ENCODE measurements at regions not wholly inside any gene's neighbourhood (a gene's known extent, or its start where the extent isn't known, plus 50 kb on each side); places are given as distances from the start of the nearest gene placed in this dataset.

DNA sequence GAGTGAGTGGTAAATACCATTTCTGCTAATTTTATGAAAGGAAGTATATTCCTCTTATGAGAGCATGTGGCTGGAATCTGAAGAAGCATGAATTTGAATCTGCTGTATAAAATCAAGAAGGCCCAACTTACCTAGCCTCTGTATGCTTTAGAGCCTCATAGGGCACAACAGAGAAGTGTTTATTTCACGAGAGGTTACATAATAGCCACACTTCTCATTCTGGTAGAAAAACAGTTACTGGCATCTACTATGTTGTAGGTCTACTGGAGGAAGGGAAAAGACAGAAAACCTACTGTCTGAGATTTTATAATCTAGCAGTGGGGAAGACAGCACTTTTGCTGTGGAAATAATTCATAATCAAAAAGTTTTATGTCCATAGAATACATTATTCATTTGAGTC lies 172.6 kb upstream of the ZNF608 start:
- DNase-seq (ENCODE audit: low read depth), result no peak
- TF ChIP-seq, protein P1, sequence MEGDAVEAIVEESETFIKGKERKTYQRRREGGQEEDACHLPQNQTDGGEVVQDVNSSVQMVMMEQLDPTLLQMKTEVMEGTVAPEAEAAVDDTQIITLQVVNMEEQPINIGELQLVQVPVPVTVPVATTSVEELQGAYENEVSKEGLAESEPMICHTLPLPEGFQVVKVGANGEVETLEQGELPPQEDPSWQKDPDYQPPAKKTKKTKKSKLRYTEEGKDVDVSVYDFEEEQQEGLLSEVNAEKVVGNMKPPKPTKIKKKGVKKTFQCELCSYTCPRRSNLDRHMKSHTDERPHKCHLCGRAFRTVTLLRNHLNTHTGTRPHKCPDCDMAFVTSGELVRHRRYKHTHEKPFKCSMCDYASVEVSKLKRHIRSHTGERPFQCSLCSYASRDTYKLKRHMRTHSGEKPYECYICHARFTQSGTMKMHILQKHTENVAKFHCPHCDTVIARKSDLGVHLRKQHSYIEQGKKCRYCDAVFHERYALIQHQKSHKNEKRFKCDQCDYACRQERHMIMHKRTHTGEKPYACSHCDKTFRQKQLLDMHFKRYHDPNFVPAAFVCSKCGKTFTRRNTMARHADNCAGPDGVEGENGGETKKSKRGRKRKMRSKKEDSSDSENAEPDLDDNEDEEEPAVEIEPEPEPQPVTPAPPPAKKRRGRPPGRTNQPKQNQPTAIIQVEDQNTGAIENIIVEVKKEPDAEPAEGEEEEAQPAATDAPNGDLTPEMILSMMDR (conservative IDR thresholded peaks at IDR 0.05; ENCODE audit: control insufficient read depth, insufficient read depth, low read depth, low read length), result no peak
- no peak overlapping the region for H3K4me3 ChIP-seq (ENCODE audit: control insufficient read depth, low read depth, low read length)

- TF ChIP-seq, protein P1 (conservative IDR thresholded peaks at IDR 0.05; ENCODE audit: control insufficient read depth, insufficient read depth, low read depth, low read length), result no peak
- H3K4me3 ChIP-seq (ENCODE audit: control insufficient read depth, low read depth, low read length), result no peak overlapping the region
- DNase-seq (ENCODE audit: low read depth), result no peak
Measured at GRCh38 chr5:124919747-124920525, 173.5 kb upstream of the ZNF608 start.

DNA sequence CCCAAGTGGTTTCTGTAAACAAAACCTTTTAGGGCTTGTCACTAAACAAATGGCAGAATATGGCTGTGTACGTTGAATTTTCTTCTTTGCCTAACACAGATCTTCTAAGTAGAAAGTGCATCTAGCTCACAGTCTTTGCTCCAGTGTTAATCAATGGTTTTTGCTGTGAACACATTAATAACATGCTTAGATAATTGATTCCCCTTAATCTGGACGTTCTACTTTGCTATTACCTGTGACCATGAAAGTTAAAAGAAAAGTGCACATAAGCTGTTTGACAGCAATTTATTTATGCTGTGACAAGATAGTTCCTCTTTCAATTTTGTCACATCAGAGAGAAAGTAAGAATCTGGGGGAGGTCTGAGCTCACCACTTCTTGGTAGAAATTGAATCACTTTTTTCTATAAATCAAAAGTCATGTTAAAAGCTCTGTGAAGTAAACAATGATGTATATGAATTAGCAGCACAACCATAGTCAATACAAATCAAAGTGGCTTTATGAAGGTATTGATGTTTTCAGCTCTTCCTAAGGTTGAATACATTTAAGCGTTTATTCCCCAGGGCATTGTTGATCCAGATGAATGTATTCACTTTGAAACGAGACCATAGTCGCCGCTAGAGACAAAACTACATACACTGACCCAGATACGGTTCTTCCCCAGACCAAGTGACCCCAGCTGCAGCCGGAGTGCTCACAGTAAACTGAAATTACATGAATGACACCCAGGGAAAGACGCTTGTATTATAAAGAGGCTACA lies 174.6 kb upstream of the ZNF608 start:
- TF ChIP-seq, protein P1 (conservative IDR thresholded peaks at IDR 0.05; ENCODE audit: control insufficient read depth, insufficient read depth, low read depth, low read length), result no peak
- no peak overlapping the region for H3K4me3 ChIP-seq (ENCODE audit: control insufficient read depth, low read depth, low read length)
- DNase-seq (ENCODE audit: low read depth), result no peak

- no peak overlapping the region for H3K4me3 ChIP-seq (ENCODE audit: control insufficient read depth, low read depth, low read length)
- TF ChIP-seq, protein P1 (conservative IDR thresholded peaks at IDR 0.05; ENCODE audit: control insufficient read depth, insufficient read depth, low read depth, low read length), result no peak
- no peak for DNase-seq (ENCODE audit: low read depth)
Measured at GRCh38 chr5:124921694-124922093, 175.3 kb upstream of the ZNF608 start.

DNA sequence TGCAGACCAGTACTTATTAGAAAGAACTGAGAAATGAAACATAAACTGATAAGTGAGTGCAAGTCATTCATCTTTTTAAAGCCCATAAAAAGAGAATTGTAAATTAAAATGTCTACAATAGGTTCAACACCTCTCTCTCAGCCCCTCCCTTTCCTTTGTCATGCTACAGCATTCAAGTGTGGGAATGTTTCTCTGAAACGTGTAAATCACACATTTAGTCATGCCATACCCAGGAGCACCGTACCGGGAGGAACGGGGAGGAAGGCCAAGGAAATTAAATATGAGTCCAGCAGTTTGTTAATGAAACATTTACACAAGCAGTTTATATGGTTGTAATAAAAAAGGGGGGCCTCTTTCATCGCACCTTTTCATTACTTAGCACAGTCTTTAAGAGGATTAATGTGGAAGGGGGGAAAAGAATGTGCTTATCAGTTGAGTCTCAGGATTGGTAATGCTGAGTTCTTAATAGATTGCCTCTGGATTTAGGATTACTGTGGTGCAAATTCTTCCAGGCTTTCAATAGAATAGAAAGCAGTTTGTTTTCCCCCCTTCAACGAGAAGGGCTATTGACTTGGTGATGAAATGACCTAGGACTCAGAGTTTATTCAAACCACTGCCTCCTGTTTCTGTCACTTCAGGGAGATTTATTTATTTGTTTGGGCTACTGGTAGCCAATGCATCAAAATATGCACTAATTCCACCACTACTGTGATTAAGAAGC lies 176.0 kb upstream of the ZNF608 start:
- TF ChIP-seq, protein P1 (conservative IDR thresholded peaks at IDR 0.05; ENCODE audit: control insufficient read depth, insufficient read depth, low read depth, low read length), result no peak
- no peak for DNase-seq (ENCODE audit: low read depth)

DNA sequence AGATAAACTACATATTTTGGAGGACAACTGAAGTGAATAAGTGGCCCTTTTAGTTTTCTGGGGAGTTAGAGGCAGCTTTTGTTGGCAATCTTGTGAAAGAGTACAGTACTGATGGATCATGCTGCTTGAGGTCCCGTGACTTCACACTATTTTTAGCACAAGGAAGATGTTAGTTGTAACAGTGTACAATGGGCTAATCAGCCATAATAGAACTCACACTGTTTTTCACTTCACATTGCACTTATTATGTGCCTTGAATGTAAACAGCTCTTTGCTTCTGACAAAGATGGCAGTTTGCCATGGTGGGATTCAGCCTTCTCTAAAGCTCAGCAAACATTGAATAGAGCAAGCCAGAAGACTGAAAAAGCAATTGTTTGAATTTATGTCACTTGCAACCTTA lies 176.7 kb upstream of the ZNF608 start:
- TF ChIP-seq, protein P1 (conservative IDR thresholded peaks at IDR 0.05; ENCODE audit: control insufficient read depth, insufficient read depth, low read depth, low read length), result no peak
- peak; percentile 12 for DNase-seq (ENCODE audit: low read depth)
- no peak overlapping the region for H3K4me3 ChIP-seq (ENCODE audit: control insufficient read depth, low read depth, low read length)

More for the DNA sequence above, 176.0 kb upstream of the ZNF608 start:
- H3K4me3 ChIP-seq (ENCODE audit: control insufficient read depth, low read depth, low read length), result no peak overlapping the region

All from fibroblast of mammary gland (primary cell).